C4-2B (cell line): ENCODE measurements at regions not wholly inside any gene's neighbourhood (a gene's known extent, or its start where the extent isn't known, plus 50 kb on each side); places are given as distances from the start of the nearest gene placed in this dataset.

Experiments used
- ZFX ChIP-seq: fragments of 450-650 bp; IDR thresholded peaks from 2 replicates; pipeline ENCODE4 v1.6.1; 2017
- TF ChIP-seq, protein P1 (sequence below): fragments of 450-650 bp; conservative IDR thresholded peaks from 2 replicates; pipeline ENCODE4 v1.5.1; 2017; ENCODE audit warnings: mild to moderate bottlenecking

DNA sequence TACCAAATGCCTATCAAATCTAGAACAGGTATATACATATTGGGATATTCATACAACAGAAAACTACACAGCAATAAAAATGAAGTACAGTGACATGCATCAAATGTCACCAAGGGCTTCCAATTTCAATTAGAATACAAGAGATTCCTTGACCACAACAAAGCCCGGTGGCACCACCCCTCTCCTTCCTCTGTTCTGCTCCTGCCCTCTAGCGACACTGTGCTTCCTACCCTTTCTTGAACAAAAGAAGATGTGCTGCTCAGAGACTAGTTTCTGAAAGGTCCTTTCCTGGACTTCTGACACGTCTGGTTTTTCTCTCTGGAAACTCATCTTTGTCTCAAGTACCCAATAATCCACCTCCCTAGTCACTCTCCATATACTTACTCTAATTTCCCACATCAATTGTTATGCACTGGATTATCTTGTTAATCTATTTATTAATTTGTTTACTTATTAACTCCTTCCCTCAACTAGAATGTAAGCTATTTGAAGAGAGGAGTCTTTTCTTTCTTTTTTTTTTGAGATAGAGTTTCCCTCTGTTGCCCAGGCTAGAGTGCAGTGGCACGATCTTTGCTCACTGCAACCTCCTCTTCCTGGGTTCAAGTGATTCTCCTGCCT is 70.4 kb upstream of the CTSV start:
- TF ChIP-seq, protein P1, sequence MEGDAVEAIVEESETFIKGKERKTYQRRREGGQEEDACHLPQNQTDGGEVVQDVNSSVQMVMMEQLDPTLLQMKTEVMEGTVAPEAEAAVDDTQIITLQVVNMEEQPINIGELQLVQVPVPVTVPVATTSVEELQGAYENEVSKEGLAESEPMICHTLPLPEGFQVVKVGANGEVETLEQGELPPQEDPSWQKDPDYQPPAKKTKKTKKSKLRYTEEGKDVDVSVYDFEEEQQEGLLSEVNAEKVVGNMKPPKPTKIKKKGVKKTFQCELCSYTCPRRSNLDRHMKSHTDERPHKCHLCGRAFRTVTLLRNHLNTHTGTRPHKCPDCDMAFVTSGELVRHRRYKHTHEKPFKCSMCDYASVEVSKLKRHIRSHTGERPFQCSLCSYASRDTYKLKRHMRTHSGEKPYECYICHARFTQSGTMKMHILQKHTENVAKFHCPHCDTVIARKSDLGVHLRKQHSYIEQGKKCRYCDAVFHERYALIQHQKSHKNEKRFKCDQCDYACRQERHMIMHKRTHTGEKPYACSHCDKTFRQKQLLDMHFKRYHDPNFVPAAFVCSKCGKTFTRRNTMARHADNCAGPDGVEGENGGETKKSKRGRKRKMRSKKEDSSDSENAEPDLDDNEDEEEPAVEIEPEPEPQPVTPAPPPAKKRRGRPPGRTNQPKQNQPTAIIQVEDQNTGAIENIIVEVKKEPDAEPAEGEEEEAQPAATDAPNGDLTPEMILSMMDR: peak; percentile 84
- TF ChIP-seq ZFX: no peak
